Embryonic facial prominence (tissue), 1 donor: ENCODE measurements at regions not wholly inside any gene's neighbourhood (a gene's known extent, or its start where the extent isn't known, plus 50 kb on each side); places are given as distances from the start of the nearest gene placed in this dataset.
A peak's percentile ranks its signal among the peaks of the same experiment; 100 is the strongest.

ENCODE experiments used
- DNase-seq: peaks from one replicate; pipeline ENCODE4 v3.0.0-alpha.2; 2016; ENCODE audit errors: extremely low spot score

DNA sequence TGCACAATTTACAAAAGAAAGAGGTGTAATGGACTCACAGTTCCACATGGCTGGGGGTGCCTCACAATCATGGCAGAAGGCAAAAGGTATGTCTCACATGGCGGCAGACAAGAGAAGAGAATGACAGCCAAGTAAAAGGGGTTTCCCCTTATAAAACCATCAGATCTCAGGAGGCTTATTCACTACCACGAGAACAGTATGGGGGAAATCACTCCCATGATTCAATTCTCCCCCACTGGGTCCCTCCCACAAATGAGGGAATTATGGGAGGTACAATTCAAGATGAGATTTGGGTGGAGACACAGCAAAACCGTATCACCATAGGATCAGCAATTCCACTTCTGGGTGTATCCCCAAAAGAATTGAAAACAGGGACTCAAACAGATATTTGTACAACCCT, 97.5 kb upstream of the STX18 start:
- no peak for DNase-seq

DNA sequence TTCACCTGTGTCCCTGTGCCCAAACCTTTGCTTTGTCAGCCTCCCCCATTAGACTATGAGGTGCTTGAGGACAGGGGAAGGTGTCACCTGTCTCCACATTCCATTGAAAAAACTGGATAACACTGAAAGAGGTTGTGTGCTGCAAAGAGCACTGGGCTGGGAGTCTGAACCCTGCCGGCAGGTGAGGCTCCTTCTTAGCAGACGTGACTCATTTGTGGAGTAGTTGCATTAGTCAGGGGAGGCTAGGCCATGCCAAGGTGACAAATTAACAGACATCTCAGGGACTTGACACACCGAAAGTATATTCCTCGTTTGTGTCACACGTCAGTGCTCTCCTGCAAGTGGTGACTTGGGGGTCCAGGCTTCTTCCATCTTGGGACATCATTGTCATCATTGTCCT, 95.9 kb upstream of the STX18 start:
- no peak for DNase-seq

GRCh38 chr4:4633431-4633830, 91.6 kb upstream of the STX18 start:
- no peak for DNase-seq

DNA sequence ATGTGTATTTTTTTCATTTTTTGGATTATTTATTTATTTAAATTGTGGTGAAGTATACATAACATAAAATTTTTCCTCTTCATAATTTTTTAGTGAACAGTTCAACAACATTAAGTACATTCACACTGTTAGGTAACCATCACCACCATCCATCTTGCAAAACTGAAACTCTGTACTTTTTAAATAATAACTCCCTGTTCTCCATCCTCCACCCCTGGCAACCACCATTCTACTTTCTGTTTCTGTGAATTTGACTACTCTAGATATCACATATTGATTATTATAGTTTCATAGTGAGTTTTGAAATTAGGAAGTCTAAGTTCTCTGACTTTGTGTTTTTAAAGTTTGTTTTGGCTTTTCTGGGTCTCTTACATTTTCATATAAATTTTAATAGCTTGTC, 89.3 kb upstream of the STX18 start:
- no peak for DNase-seq

DNA sequence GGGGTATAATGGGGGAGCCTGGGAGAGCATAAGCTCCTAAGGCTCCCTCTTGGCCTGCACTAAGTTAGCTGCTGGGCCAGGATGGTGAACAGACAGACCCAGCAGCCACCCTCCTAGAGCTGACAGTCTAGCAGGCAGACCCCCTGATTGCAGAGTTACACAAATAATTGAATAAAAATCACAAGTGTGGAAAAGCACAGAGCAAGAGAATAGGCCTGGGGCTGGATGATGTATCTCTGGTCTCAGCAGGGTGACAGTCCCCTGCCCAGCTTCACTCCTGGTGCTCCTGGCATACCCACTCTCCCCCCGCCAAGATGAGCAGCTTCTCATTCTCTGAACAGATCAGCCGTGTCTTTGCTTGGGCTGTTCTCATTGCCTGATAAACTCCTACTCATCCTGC, 86.1 kb upstream of the STX18 start:
- no peak for DNase-seq

DNA sequence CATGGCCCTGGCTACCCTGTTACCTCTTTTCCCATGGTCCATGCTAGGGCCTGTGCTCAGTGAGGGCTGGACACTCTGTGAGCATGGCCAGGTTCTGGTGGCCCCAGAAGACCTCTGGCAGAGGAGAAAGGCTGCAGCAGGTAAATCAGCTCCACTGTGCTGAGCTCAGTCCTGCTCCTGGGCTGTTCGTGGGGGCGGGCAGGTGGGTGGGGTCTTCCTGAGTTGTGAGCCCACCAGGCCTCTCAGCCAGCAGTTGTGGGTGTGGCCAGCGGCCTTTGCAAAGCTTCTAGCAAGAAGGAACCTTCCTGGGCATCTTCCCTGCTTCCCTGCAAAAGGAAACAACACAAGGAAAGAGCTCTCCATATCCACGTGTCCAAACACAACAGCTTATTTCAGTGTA, 85.3 kb upstream of the STX18 start:
- DNase-seq = no peak

DNA sequence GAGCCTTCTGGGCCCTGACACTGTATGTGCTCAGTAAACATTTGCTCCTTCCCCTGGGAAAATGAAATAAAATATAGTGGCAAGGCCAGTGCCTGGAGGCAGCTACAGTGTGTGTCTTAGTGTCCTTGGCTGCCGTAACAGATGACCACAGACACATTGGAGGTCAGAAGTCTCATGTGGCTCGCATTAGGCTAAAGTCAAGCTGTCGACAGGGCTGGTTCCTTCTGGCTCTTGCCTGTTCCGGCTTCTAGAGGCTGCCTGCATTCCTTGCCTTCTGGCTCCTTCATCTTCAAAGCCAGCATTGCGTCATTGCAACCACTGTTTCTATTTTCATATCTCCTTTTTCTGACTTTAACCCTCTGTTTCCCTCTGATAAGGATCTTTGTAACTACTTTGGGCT, 83.6 kb upstream of the STX18 start:
- no peak for DNase-seq

DNA sequence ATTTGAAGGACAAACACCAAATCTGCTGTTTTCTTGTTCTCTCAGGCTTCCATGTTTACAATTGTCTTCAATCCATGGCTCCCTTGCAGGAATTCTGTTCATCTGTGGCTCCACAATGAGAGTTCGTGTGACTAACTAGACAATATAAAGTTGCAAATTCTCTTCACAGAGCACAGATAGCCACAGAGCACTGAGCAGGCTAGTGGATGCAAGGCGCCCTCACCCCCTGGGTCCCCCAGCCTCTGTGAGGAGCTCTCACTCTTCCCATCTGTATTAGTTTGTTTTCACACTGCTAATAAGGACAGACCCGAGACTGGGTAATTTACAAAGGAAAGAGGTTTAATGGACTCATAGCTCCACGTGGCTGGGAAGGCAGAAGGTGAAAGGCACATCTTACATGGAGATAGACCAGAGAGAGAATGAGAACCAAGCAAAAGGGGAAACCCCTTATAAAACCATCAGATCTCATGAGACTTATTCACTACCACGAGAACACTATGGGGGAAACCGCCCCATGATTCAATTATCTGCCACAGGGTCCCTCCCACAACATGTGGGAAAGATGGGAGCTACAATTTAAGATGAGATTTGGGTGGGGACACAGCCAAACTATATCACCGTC, 82.5 kb upstream of the STX18 start:
- DNase-seq = no peak

- no peak for DNase-seq
Observed at GRCh38 chr4:4619821-4620220, 78.0 kb upstream of the STX18 start.

DNA sequence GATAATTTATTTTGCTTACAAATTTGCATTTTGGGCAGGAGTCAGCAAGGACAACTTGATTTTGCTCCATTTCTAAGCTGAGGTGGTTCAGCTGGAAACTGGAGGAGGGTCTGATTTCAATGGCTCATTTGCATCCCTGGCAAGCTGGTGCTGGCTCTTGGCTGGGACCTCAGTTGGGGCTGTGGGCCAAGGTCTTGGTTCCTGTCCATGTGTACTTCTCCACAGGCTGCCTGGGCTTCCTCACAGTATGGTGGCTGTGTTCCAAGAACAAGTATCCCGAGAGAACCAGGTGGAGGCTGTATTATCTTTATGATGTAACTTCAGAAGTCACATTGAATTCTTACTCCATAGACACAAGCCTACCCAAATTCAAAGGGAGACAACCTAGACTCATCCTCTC, 77.0 kb upstream of the STX18 start:
- no peak for DNase-seq

DNA sequence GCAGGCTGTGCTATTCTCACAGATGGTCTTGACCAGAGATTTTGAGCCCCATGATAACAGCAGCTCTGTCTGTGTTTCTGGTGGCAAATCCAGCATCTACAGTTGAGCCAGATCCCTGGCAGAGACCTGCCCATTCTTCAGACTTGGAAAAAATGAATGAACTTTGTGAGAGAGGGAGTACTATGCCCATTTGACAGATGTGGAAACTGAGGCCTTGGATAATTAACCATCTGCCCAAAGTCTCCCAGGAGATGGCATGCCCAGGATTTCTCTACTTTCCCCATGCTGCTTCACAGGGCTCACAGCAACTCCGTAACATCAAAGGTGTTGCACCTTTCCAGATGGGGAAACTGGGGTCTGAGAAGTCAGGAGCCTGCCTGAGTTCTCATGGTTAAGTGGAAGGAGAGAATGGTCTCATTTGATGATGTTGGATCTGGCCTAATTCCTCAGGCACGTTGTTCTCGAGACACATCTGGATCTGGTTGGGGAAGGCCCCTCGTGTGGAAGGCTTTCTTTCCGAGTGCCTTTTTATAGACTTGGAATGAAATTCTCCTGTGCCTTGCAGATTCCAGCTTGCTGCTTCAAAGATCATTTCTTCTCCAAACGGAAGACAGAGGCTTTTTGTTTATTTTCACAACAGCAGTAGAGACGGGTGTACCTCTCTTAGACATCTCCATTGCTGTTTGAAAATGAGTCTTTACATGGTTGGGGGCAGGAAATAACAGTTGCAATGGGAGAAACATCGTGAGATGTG, 73.3 kb upstream of the STX18 start:
- peak; percentile 65 for DNase-seq

GRCh38 chr4:4613641-4614286, 71.9 kb upstream of the STX18 start:
- DNase-seq = no peak

- no peak for DNase-seq
Observed at GRCh38 chr4:4613126-4613465, 71.2 kb upstream of the STX18 start.

DNA sequence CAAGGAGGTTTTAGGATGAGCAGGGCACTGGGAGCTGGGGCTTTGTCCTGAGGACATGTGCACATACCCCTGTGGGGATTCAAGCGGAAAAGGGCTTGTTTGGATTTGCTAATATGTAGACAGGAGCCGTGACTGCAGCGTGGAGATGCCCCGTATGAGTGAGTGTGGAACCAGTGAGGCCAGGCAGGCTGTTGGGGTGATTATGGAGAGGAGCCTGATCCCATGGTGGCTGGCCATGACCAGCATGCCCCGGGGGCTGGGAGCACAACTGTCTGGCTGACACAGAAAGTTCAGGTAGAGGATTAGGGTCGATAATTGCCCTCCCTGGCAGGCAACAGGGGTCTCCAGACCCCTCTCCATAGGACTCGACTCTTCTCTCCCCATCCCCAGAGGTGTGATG, 68.8 kb upstream of the STX18 start:
- DNase-seq = no peak

- no peak for DNase-seq
Observed at GRCh38 chr4:4609622-4610334, 67.9 kb upstream of the STX18 start.

DNA sequence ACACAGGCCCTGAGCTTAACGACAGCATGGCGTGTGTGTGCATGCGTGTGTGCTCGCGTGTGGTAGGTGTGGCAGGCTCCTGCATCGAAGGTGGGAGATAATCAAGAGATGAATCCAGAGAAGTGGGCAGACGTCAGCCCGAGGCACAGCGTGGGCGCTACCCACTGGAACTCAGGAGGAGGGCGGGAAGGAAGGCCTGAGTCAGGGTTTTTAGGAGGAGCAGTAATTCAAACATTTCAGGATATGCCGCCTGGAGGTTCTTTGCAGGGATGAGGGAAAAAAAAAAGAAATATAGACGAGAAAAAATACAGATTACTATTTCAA, 66.3 kb upstream of the STX18 start:
- no peak for DNase-seq

GRCh38 chr4:4607336-4608213, 65.7 kb upstream of the STX18 start:
- peak; percentile 34 for DNase-seq

- DNase-seq = no peak
Observed at GRCh38 chr4:4606321-4606720, 64.5 kb upstream of the STX18 start.

DNA sequence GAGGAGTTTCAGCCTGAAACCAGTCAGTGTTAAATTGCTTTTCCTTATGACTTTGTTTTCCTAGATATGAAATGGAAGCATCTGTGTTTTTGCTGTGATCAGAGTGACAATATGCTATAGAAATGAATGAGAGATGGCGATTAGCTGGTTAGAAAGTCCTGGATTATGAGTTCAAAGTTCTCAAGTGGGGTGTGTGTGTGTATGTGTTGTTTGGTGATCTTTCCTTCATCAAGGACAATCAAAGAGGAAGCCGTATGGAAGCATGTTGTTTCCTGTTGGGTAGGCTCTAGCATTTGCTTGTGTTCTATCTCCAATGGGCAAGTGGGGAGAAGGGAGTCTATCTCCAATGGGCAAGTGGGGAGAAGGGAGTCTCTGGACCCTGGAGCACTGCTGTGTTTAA, 64.0 kb upstream of the STX18 start:
- DNase-seq = no peak

DNA sequence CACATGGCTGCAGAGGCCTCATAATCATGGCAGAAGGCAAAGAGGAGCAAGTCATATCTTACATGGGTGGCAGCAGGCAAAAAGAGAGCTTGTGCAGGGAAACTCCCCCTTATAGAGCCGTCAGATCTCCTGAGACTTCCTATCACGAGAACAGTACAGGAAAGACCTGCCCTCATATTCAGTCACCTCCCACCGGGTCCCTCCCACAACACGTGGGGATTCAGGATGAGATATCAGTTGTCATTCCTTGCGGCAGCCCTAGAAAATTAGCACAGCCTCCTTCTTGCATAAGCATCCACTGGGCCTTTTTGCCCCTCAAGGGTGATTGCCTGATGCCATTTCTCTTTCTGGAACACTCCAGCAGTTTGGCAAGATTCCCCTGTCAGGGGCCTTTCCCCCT, 61.7 kb upstream of the STX18 start:
- no peak for DNase-seq

GRCh38 chr4:4603067-4603466, 61.2 kb upstream of the STX18 start:
- DNase-seq = no peak

- no peak for DNase-seq
Observed at GRCh38 chr4:4602468-4602867, 60.6 kb upstream of the STX18 start.
